ENCODE measurements at regions not wholly inside any gene's neighbourhood (a gene's known extent, or its start where the extent isn't known, plus 50 kb on each side); places are given as distances from the start of the nearest gene placed in this dataset.

- TF ChIP-seq EZH2phosphoT487 (IDR thresholded peaks at IDR 0.05; ENCODE audit: borderline replicate concordance) (no peak), CTCF (conservative IDR thresholded peaks at IDR 0.05; ENCODE audit: low read length) (no peak)
Observed at GRCh38 chr9:684054-684890, 157.2 kb upstream of the DMRT1 start.
